ENCODE measurements at regions not wholly inside any gene's neighbourhood (a gene's known extent, or its start where the extent isn't known, plus 50 kb on each side); places are given as distances from the start of the nearest gene placed in this dataset.

DNA sequence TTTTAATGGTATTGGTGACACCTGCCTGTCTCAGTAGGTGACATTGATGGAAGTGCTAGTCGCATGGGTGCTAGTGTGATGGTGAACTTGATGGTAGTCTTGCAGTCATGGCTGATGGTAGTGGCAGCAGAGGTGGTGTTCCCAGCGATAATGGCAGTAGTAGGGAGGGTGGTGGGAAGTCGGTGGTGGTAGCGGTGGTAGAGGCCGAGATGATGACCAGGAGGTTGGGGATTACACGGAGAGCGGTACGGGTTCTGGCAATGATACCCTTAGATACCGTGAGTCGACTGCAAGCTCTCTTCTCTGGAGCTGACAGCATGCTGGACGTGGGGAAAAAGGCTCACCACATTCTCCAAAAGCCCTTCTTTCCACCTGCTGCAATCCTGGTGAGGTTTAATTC is 99.4 kb upstream of the SLC2A1 start:
- H3K36me3 ChIP-seq (replicated peaks; ENCODE audit: insufficient read depth, low read depth) = no peaks in the 10 kb centered on the region
- peak overlapping the region; percentile 57 for H3K4me2 ChIP-seq
- H2AFZ ChIP-seq = no peak overlapping the region
- peak overlapping the region; percentile 89 for H3K27ac ChIP-seq
- H3K9me3 ChIP-seq (ENCODE audit: low read depth) = no peaks in the 10 kb centered on the region
- H3K4me1 ChIP-seq (ENCODE audit: insufficient read depth) = peaks cover 50% of the 10 kb centered on the region
- no peaks in the 10 kb centered on the region for H3K79me2 ChIP-seq
- H3K27me3 ChIP-seq = no peaks in the 10 kb centered on the region
- H3K4me3 ChIP-seq = no peak overlapping the region
- DNase-seq (ENCODE audit: low spot score) = no peak
- TF ChIP-seq EZH2 (IDR thresholded peaks at IDR 0.05; ENCODE audit: borderline replicate concordance) (no peak), EZH2phosphoT487 (IDR thresholded peaks at IDR 0.05; ENCODE audit: low read depth, severe bottlenecking, unreplicated experiment) (no peak)
- TF ChIP-seq, protein P1, sequence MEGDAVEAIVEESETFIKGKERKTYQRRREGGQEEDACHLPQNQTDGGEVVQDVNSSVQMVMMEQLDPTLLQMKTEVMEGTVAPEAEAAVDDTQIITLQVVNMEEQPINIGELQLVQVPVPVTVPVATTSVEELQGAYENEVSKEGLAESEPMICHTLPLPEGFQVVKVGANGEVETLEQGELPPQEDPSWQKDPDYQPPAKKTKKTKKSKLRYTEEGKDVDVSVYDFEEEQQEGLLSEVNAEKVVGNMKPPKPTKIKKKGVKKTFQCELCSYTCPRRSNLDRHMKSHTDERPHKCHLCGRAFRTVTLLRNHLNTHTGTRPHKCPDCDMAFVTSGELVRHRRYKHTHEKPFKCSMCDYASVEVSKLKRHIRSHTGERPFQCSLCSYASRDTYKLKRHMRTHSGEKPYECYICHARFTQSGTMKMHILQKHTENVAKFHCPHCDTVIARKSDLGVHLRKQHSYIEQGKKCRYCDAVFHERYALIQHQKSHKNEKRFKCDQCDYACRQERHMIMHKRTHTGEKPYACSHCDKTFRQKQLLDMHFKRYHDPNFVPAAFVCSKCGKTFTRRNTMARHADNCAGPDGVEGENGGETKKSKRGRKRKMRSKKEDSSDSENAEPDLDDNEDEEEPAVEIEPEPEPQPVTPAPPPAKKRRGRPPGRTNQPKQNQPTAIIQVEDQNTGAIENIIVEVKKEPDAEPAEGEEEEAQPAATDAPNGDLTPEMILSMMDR (IDR thresholded peaks at IDR 0.05; ENCODE audit: poor library complexity) = no peak
- WGBS (ENCODE audit: low lambda C conversion rate, missing lambda C conversion rate) = 64% methylated on average over 11 of the region's 11 CpGs
- H3K9me2 ChIP-seq (replicated peaks; ENCODE audit: insufficient read depth) = no peaks in the 10 kb centered on the region
- H4K20me1 ChIP-seq (ENCODE audit: insufficient read depth, poor library complexity, severe bottlenecking) = no peaks in the 10 kb centered on the region

DNA sequence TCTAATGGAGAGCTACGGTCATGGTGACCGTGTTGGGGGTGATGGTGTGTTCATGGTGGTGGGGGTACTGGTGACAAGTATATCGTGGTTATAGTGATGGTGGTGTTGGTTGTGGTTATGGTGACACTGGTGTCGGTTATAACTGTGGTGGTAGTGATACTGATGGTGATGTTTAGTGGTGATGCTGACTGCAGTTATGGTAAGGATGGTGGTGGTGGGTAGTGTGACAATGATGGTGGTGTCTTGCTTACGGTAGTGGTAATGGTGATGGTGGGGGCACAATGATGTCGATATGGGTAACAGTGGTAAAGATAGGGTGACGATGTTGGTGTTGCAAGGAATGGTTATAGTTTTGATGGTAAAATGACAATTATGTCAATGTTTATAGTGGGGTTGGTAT is 98.9 kb upstream of the SLC2A1 start:
- peak overlapping the region; percentile 89 for H3K27ac ChIP-seq
- no peaks in the 10 kb centered on the region for H3K79me2 ChIP-seq
- TF ChIP-seq, protein P1 (IDR thresholded peaks at IDR 0.05; ENCODE audit: poor library complexity) = no peak
- TF ChIP-seq EZH2phosphoT487 (IDR thresholded peaks at IDR 0.05; ENCODE audit: low read depth, severe bottlenecking, unreplicated experiment) = no peak
- TF ChIP-seq EZH2 (IDR thresholded peaks at IDR 0.05; ENCODE audit: borderline replicate concordance) = no peak

DNA sequence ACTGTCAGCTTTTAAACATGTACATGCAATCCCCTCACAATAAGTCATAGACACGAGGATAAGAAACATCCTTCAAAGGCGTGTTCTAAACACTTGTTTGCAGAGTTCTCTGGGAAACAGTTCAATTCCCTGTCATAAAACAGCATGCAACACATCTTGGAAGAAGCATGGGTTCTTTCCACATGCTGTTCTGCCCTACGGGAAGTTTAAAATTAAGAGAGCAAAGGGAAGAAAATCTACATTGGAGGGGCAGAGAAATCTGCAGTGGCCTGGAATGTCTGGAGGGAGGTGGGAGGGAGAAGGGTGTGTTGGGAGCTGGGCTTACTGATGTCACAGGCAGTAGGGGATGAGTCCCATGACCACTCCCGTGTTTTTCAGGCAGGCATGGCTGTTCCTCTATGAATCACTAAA is 98.3 kb upstream of the SLC2A1 start:
- no peak overlapping the region for H3K4me3 ChIP-seq
- WGBS (ENCODE audit: low lambda C conversion rate, missing lambda C conversion rate) = 41% methylated on average over 4 of the region's 4 CpGs
- TF ChIP-seq EZH2 (IDR thresholded peaks at IDR 0.05; ENCODE audit: borderline replicate concordance) (no peak), EZH2phosphoT487 (IDR thresholded peaks at IDR 0.05; ENCODE audit: low read depth, severe bottlenecking, unreplicated experiment) (no peak)
- TF ChIP-seq, protein P1 (IDR thresholded peaks at IDR 0.05; ENCODE audit: poor library complexity) = no peak
- H3K9me3 ChIP-seq (ENCODE audit: low read depth) = no peaks in the 10 kb centered on the region
- no peaks in the 10 kb centered on the region for H3K36me3 ChIP-seq (replicated peaks; ENCODE audit: insufficient read depth, low read depth)
- H3K4me1 ChIP-seq (ENCODE audit: insufficient read depth) = peaks cover 61% of the 10 kb centered on the region
- H3K4me2 ChIP-seq = peak overlapping the region; percentile 32
- no peaks in the 10 kb centered on the region for H3K79me2 ChIP-seq
- peak; percentile 60 for DNase-seq (ENCODE audit: low spot score)
- peak overlapping the region; percentile 89 for H3K27ac ChIP-seq
- H3K27me3 ChIP-seq = no peaks in the 10 kb centered on the region
- no peaks in the 10 kb centered on the region for H4K20me1 ChIP-seq (ENCODE audit: insufficient read depth, poor library complexity, severe bottlenecking)
- no peak overlapping the region for H2AFZ ChIP-seq
- H3K9me2 ChIP-seq (replicated peaks; ENCODE audit: insufficient read depth) = no peaks in the 10 kb centered on the region

More for the DNA sequence above, 98.9 kb upstream of the SLC2A1 start:
- H3K4me3 ChIP-seq = no peak overlapping the region
- 98% methylated on average over 7 of the region's 7 CpGs for WGBS (ENCODE audit: low lambda C conversion rate, missing lambda C conversion rate)
- no peak overlapping the region for H2AFZ ChIP-seq
- H3K9me3 ChIP-seq (ENCODE audit: low read depth) = no peaks in the 10 kb centered on the region
- H3K36me3 ChIP-seq (replicated peaks; ENCODE audit: insufficient read depth, low read depth) = no peaks in the 10 kb centered on the region
- H3K9me2 ChIP-seq (replicated peaks; ENCODE audit: insufficient read depth) = no peaks in the 10 kb centered on the region
- no peaks in the 10 kb centered on the region for H3K27me3 ChIP-seq
- no peaks in the 10 kb centered on the region for H4K20me1 ChIP-seq (ENCODE audit: insufficient read depth, poor library complexity, severe bottlenecking)
- H3K4me2 ChIP-seq = no peak overlapping the region
- DNase-seq (ENCODE audit: low spot score) = no peak
- H3K4me1 ChIP-seq (ENCODE audit: insufficient read depth) = peaks cover 55% of the 10 kb centered on the region

DNA sequence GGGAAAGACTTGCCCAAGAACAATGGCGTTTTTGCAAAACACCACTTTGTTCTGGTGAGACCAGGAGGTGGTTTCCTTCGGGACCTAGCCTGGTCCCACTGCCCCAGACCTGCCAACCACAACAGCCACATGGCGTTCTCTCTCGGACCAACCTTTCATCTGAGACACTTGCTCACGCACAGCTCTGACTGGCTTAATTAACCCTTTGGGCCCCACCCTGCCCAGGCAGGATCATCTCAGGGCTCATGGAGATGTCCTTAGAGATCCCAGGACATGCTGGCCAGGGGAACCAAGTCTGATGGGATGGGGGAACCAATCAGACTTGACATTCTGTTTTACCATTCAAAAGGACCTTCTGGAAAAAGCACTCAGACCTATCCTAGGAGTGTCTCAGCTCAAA is 97.8 kb upstream of the SLC2A1 start:
- Histone ChIP-seq H3K4me3 (no peak overlapping the region), H3K36me3 (replicated peaks; ENCODE audit: insufficient read depth, low read depth) (no peaks in the 10 kb centered on the region), H3K79me2 (no peaks in the 10 kb centered on the region), H3K4me1 (ENCODE audit: insufficient read depth) (peaks cover 66% of the 10 kb centered on the region), H3K9me2 (replicated peaks; ENCODE audit: insufficient read depth) (no peaks in the 10 kb centered on the region), H3K4me2 (peak overlapping the region; percentile 32), H3K27me3 (no peaks in the 10 kb centered on the region), H2AFZ (no peak overlapping the region), H4K20me1 (ENCODE audit: insufficient read depth, poor library complexity, severe bottlenecking) (no peaks in the 10 kb centered on the region), H3K9me3 (ENCODE audit: low read depth) (no peaks in the 10 kb centered on the region), H3K27ac (peak overlapping the region; percentile 89)
- 60% methylated on average over 5 of the region's 5 CpGs for WGBS (ENCODE audit: low lambda C conversion rate, missing lambda C conversion rate)
- TF ChIP-seq EZH2 (IDR thresholded peaks at IDR 0.05; ENCODE audit: borderline replicate concordance) = no peak
- no peak for DNase-seq (ENCODE audit: low spot score)
